Keratinocyte (primary cell): ENCODE measurements at regions not wholly inside any gene's neighbourhood (a gene's known extent, or its start where the extent isn't known, plus 50 kb on each side); places are given as distances from the start of the nearest gene placed in this dataset.
"Not testable (repeated sequence)": the region's sequence is repeated elsewhere in the genome, so short reads cannot be mapped to it uniquely, and the experiment has no call there.

Source experiments
- DNase-seq: peaks from one replicate; pipeline ENCODE4 v3.0.0-alpha.2; 2011; ENCODE audit warnings: low read depth, missing footprints, low spot score
- FAIRE-seq: peaks from 2 replicates; lab custom pipeline; 2011; peaks lifted over from hg19 to GRCh38; lab: Jason Lieb, UNC
- H2AFZ ChIP-seq: 2 replicates; pipeline ENCODE4 v1.6.0; 2012; ENCODE audit warnings: low read length, control low read depth, inconsistent platforms; ENCODE audit not compliant: control insufficient read depth
- H3K27ac ChIP-seq: 2 replicates; pipeline ENCODE4 v1.5.1; 2011; ENCODE audit warnings: low read length; ENCODE audit not compliant: control insufficient read depth, insufficient read depth
- H3K27me3 ChIP-seq: 3 replicates; pipeline ENCODE4 v1.6.0; 2011; ENCODE audit warnings: low read length; ENCODE audit not compliant: control insufficient read depth, insufficient read depth; ENCODE audit errors: extremely low read depth
- H3K36me3 ChIP-seq, 2 experiments: 2 replicates in 1 of 2; 3 replicates in 1 of 2; pipeline ENCODE4 v1.5.1; 2011; ENCODE audit warnings: low read length in 2 of 2, mild to moderate bottlenecking in 1 of 2; ENCODE audit not compliant: control insufficient read depth in 2 of 2, insufficient read depth in 2 of 2; ENCODE audit errors: extremely low read depth in 1 of 2
- H3K4me1 ChIP-seq: 3 replicates; pipeline ENCODE4 v1.5.1; 2011; ENCODE audit warnings: low read length; ENCODE audit not compliant: control insufficient read depth, insufficient read depth; ENCODE audit errors: extremely low read depth
- H3K4me2 ChIP-seq: 3 replicates; pipeline ENCODE4 v1.6.0; 2011; ENCODE audit warnings: low read depth, low read length; ENCODE audit not compliant: control insufficient read depth, insufficient read depth; ENCODE audit errors: extremely low read depth
- H3K4me3 ChIP-seq, 3 experiments: fragments of 200-600 bp in 1 of 3; sonication (generic) in 1 of 3; 2 replicates in 2 of 3; 3 replicates in 1 of 3; pipeline ENCODE4 v1.5.1; 2011 to 2016; ENCODE audit warnings: low read length in 3 of 3, mild to moderate bottlenecking in 3 of 3, control low read depth in 2 of 3, inconsistent platforms in 1 of 3, low read depth in 1 of 3, mixed read lengths in 1 of 3, mixed run types in 1 of 3, moderate library complexity in 1 of 3; ENCODE audit not compliant: control insufficient read depth in 2 of 3, insufficient read depth in 2 of 3; ENCODE audit errors: extremely low read depth in 1 of 3
- H3K79me2 ChIP-seq: 2 replicates; pipeline ENCODE4 v1.6.0; 2012; ENCODE audit warnings: low read length; ENCODE audit not compliant: control insufficient read depth, insufficient read depth
- H3K9ac ChIP-seq: 3 replicates; pipeline ENCODE4 v1.6.0; 2011; ENCODE audit warnings: low read length; ENCODE audit not compliant: control insufficient read depth, insufficient read depth; ENCODE audit errors: extremely low read depth
- H3K9me1 ChIP-seq: 3 replicates; pipeline ENCODE4 v1.6.0; 2011; ENCODE audit warnings: low read length; ENCODE audit not compliant: control insufficient read depth, insufficient read depth; ENCODE audit errors: extremely low read depth
- H3K9me3 ChIP-seq: 2 replicates; pipeline ENCODE4 v1.5.1; 2012; ENCODE audit warnings: low read depth, low read length; ENCODE audit not compliant: control insufficient read depth
- H4K20me1 ChIP-seq: 3 replicates; pipeline ENCODE4 v1.6.0; 2011; ENCODE audit warnings: low read length; ENCODE audit not compliant: control insufficient read depth, insufficient read depth; ENCODE audit errors: extremely low read depth
- EZH2 ChIP-seq: IDR thresholded peaks from one replicate; pipeline ENCODE4 v1.6.1; 2012; ENCODE audit warnings: inconsistent platforms, mild to moderate bottlenecking, low read length, moderate library complexity
- dilution Hi-C: fragments of 300-500 bp; cut with MboI; formaldehyde crosslinking; loops from one replicate; pipeline ENCODE4 v1.7.0; 2020; ENCODE audit warnings: low sequenced_read_pairs; ENCODE audit not compliant: extremely low pct_ligation_motif_present
- TF ChIP-seq, protein P1 (sequence below), 3 experiments: IDR thresholded peaks in 1 of 3; conservative IDR thresholded peaks in 1 of 3; optimal IDR thresholded peaks in 1 of 3; 2 replicates in 2 of 3; 3 replicates in 1 of 3; pipeline versions ENCODE3 to v1.5.1; 2011; ENCODE audit warnings: low read length in 3 of 3, mild to moderate bottlenecking in 3 of 3, moderate library complexity in 2 of 3, control low read depth in 1 of 3, inconsistent platforms in 1 of 3; ENCODE audit not compliant: insufficient read depth in 2 of 3; ENCODE audit errors: extremely low read depth in 1 of 3

DNA sequence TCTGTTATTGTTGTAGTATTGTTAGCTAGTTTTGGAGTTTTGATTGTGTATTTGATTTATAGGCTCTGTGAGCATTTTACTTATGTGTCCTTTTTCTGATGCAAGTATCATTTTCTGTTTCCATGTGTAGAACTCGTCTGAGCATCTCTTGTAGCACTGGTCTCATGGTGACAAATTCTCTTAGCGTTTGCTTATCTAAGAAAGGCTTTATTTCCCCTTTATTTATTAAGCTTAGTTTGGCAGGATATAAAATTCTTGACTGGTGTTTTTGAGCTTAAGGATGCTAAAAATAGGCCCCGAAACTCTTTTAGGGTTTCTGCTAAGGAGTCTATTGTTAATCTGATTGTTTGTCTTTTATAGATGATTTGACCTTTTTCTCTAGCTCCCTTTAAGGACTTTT lies 57.6 kb upstream of the THUMPD2 start:
- Histone ChIP-seq H3K9me1 (no peaks in the 10 kb centered on the region), H3K4me3 (no peak overlapping the region), H3K9me3 (no peaks in the 10 kb centered on the region), H3K9ac (no peak overlapping the region), H3K4me1 (no peaks in the 10 kb centered on the region), H4K20me1 (no peaks in the 10 kb centered on the region), H2AFZ (no peak overlapping the region), H3K79me2 (no peaks in the 10 kb centered on the region), H3K36me3 (no peaks in the 10 kb centered on the region), H3K4me2 (no peak overlapping the region), H3K27me3 (no peaks in the 10 kb centered on the region), H3K27ac (no peak overlapping the region)
- no peak for DNase-seq
- TF ChIP-seq, protein P1, sequence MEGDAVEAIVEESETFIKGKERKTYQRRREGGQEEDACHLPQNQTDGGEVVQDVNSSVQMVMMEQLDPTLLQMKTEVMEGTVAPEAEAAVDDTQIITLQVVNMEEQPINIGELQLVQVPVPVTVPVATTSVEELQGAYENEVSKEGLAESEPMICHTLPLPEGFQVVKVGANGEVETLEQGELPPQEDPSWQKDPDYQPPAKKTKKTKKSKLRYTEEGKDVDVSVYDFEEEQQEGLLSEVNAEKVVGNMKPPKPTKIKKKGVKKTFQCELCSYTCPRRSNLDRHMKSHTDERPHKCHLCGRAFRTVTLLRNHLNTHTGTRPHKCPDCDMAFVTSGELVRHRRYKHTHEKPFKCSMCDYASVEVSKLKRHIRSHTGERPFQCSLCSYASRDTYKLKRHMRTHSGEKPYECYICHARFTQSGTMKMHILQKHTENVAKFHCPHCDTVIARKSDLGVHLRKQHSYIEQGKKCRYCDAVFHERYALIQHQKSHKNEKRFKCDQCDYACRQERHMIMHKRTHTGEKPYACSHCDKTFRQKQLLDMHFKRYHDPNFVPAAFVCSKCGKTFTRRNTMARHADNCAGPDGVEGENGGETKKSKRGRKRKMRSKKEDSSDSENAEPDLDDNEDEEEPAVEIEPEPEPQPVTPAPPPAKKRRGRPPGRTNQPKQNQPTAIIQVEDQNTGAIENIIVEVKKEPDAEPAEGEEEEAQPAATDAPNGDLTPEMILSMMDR (optimal IDR thresholded peaks at IDR 0.05 in 1 of 3, IDR thresholded peaks at IDR 0.05 in 1 of 3, conservative IDR thresholded peaks at IDR 0.05 in 1 of 3; ENCODE audit: extremely low read depth in 1 of 3, insufficient read depth in 2 of 3, low read length in 3 of 3) = no peak
- no peak for TF ChIP-seq EZH2
- FAIRE-seq = no peak
- dilution Hi-C loops = no loop called here

DNA sequence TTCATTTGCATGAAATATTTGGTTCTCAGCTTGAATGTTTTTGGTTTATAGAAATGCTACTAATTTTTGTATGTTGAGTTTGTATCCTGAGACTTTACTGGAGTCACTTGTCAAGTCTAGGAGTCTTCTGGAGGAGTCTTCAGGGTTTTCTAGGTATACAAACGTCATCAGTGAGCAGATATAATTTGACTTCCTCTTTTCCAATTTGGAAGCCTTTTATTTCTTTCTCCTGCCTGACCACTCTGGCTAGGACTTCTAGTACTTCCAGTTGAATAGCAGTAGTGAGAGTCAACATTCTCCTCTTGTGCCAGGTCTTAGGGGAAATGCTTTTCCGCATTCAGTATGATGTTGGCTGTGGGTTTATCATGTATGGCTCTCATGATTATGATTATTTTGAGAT lies 55.4 kb upstream of the THUMPD2 start:
- Histone ChIP-seq H3K4me2 (no peak overlapping the region), H3K27ac (no peak overlapping the region), H3K9me1 (no peaks in the 10 kb centered on the region), H3K36me3 (no peaks in the 10 kb centered on the region), H4K20me1 (no peaks in the 10 kb centered on the region), H3K4me3 (no peak overlapping the region), H3K27me3 (no peaks in the 10 kb centered on the region), H3K9me3 (no peaks in the 10 kb centered on the region), H3K9ac (no peak overlapping the region), H3K4me1 (no peaks in the 10 kb centered on the region), H3K79me2 (no peaks in the 10 kb centered on the region), H2AFZ (no peak overlapping the region)
- no peak for DNase-seq
- TF ChIP-seq, protein P1 (optimal IDR thresholded peaks at IDR 0.05 in 1 of 3, IDR thresholded peaks at IDR 0.05 in 1 of 3, conservative IDR thresholded peaks at IDR 0.05 in 1 of 3; ENCODE audit: extremely low read depth in 1 of 3, insufficient read depth in 2 of 3, low read length in 3 of 3) = no peak
- TF ChIP-seq EZH2 = no peak
- dilution Hi-C loops = no loop called here
- FAIRE-seq = no peak

DNA sequence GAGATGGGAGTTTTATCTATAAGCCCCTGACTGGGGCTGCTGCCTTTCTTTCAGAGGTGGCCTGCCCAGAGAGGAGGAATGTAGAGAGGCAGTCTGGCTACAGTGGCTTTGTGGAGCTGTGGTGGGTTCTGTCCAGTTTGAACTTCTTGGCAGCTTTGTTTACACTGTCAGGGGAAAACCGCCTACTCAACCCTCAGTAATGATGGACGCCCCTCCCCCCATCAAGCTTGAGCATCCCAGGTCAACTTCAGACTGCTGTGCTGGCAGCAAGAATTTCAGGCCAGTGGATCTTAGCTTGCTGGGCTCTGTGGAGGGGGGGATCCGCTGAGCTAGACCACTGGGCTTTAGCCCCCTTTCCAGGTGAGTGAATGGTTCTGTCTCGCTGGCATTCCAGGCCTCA lies 51.6 kb upstream of the THUMPD2 start:
- H3K27ac ChIP-seq, H3K79me2 ChIP-seq, H3K9ac ChIP-seq, H3K4me3 ChIP-seq, DNase-seq, H3K4me1 ChIP-seq, H3K36me3 ChIP-seq, H3K27me3 ChIP-seq, H3K9me1 ChIP-seq, H3K4me2 ChIP-seq, H2AFZ ChIP-seq, dilution Hi-C loops, H3K9me3 ChIP-seq, H4K20me1 ChIP-seq, FAIRE-seq: not testable (repeated sequence)
